GM13976 (cell line): ENCODE measurements at regions not wholly inside any gene's neighbourhood (a gene's known extent, or its start where the extent isn't known, plus 50 kb on each side); places are given as distances from the start of the nearest gene placed in this dataset.

Experiments
- DNase-seq: peaks from one replicate; pipeline ENCODE4 v3.0.0; 2012; ENCODE audit warnings: low spot score
- in situ Hi-C: fragments of 300-500 bp; cut with MboI; formaldehyde crosslinking; loops from one replicate; pipeline ENCODE4 v1.12.0; 2022; ENCODE audit warnings: low sequenced_read_pairs, mixed read lengths, inconsistent platforms; ENCODE audit not compliant: unreplicated experiment
- TF ChIP-seq, protein P1 (sequence below): IDR thresholded peaks from 2 replicates; pipeline ENCODE4 v1.5.1; 2012; ENCODE audit warnings: borderline replicate concordance, mild to moderate bottlenecking; ENCODE audit not compliant: insufficient read depth; ENCODE audit errors: extremely low read depth, missing control alignments, control extremely low read depth

DNA sequence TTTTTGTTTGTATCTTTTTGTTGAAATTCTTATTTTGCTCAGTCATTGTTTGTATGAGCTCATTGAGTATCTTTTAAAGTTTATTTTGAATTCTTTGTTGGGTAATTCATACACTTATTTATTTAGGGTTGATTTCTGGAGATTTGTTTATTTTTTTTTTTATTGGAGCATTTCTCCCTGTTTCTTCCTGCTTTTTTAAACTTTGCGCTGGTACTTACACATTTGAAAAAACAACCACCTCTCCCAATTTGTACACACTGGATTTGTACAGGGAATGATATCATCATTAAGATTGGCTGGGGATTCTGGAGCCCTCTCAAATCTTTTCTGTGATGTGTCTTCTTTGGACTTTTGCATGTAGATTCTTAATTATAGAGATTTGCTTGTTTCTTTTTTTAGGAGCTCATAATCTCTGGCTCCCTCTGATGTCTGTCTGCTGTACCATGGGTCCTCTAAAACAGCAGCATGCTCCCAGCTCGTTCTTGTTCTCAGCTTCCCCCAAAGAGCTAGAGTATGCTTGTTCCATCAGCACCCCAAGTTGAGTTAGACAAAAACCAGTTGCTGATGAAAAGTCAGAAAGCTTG is 310.7 kb downstream of the DUSP10 start:
- DNase-seq, result no peak
- in situ Hi-C loops, result no loop called here
- TF ChIP-seq, protein P1, sequence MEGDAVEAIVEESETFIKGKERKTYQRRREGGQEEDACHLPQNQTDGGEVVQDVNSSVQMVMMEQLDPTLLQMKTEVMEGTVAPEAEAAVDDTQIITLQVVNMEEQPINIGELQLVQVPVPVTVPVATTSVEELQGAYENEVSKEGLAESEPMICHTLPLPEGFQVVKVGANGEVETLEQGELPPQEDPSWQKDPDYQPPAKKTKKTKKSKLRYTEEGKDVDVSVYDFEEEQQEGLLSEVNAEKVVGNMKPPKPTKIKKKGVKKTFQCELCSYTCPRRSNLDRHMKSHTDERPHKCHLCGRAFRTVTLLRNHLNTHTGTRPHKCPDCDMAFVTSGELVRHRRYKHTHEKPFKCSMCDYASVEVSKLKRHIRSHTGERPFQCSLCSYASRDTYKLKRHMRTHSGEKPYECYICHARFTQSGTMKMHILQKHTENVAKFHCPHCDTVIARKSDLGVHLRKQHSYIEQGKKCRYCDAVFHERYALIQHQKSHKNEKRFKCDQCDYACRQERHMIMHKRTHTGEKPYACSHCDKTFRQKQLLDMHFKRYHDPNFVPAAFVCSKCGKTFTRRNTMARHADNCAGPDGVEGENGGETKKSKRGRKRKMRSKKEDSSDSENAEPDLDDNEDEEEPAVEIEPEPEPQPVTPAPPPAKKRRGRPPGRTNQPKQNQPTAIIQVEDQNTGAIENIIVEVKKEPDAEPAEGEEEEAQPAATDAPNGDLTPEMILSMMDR, result no peak

DNA sequence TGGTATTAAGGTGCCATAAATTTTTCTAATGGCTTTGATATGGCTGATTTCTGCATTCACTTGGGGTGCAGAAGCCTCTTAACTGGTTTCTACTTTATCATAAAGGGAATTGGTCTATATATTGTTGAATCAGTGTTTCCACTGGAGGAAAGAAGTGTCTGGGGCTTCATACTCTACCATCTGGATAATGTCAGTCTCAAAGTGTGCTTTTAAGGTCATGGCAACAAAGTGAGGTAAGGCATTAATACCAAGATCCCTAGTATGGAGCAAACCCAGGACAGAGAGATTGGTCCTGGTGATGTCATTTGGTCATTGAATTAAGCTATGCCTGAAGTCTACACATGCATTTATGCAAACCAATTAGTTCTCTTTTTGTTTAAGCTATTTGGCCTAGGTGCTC is 309.9 kb downstream of the DUSP10 start:
- in situ Hi-C loops, result no loop called here
- no peak for DNase-seq
- TF ChIP-seq, protein P1, result no peak

DNA sequence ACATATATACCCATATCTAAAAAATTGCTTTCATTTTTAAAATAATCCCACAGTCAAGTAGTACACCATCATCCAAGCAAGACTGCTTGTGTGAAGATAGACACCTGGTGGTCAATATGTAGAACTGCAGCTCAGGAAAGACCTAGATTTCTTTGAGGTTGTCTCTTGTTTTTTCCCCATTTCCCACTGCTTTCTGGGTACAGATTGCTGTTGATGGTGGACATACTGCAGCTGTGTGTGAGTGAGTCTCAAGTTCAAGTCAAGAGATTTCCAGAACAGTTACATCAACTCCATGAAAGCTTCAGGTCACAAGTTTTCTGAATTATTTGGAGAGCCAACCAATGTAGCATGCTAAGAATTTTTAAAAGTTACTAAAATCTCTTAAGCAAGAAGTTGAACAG is 306.4 kb downstream of the DUSP10 start:
- in situ Hi-C loops, result no loop called here
- TF ChIP-seq, protein P1, result peak; percentile 78
- peak; percentile 57 for DNase-seq

DNA sequence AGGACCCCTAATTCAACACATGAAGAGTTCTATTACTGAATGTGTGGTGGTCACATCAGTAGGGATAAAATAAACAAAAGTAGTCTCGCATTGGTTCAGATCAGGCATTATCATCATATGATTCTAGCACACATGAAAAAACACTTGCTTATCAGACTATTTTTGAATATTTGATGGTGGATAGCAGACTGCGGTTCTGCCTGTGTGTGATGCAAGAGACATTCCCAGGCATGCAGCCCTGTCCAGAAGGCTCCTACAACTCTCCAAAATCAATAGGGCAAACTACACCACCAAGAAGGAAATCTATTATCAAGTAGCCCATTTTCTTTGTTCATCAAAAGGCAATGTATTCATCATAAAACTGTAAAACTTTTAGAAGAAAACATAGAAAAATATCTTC is 304.7 kb downstream of the DUSP10 start:
- no peak for DNase-seq
- in situ Hi-C loops, result no loop called here

DNA sequence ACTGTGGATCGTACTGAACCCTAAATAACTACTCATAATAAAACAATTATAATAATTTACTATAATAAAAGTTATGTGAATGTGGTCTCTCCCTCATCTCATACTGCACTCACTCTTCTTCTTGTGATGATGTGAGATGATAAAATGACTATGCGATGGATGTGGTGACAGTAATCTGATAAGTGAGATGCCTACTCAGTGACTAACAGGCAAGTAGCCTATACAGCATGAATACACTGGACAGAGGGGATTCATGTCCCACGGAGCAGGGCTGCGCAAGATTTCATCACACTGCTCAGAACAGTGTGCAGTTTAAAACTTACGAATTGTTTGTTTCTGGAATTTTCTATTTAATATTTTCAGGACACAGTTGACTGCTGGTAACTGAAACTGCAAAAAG is 304.0 kb downstream of the DUSP10 start:
- TF ChIP-seq, protein P1, result no peak
- in situ Hi-C loops, result no loop called here
- no peak for DNase-seq

More for the DNA sequence above, 304.7 kb downstream of the DUSP10 start:
- TF ChIP-seq, protein P1, result no peak

DNA sequence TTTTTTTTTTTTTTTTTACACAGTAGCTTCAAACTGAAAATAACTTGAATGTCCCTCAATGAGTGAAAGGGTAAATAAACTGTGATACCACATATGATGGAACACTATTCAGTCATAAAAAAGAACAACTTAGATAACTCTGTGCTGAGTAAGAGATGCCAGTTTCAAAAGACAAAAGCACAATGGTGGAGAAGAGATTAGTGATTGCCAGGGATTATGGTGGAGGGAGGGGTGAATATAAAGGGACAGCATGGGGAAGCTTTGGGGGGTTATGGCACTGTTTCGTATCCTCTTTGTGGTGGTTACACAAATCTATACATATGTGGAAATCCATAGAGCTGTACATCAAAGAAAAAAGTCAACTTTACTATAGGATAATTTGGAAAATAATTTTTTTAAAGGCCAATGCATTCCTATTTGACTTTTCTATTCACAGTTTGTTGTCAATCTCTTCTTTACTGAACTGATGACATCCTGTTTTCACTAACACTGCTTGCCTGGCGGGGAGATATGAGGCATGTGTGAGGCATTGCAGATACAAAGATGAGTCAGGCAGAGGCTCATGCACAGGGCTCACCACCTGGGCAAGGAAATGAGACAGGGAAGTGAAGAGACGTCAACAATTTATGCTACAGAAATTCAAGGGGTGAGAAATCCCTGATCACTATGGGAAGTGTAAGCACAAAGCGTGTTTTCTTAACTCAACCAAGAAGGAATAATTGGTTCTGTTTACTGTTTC is 302.7 kb downstream of the DUSP10 start:
- TF ChIP-seq, protein P1, result no peak
- in situ Hi-C loops, result no loop called here
- peak; percentile 7 for DNase-seq
